ENCODE measurements at regions not wholly inside any gene's neighbourhood (a gene's known extent, or its start where the extent isn't known, plus 50 kb on each side); places are given as distances from the start of the nearest gene placed in this dataset.

GRCh38 chr11:21761000-21761399, 431.9 kb upstream of the ANO5 start (continued):
- no peak for TF ChIP-seq ZNF77 (CRISPR knock-in tag; IDR thresholded peaks at IDR 0.05)
- TF ChIP-seq TCFL5 (CRISPR knock-in tag; conservative IDR thresholded peaks at IDR 0.05), result no peak

- FAIRE-seq (no peak), ATAC-seq (no peak), DNase-seq (ENCODE audit: extremely low read depth in 1 of 4, low spot score in 3 of 4) (no peak)
- POLR2A ChIA-PET, result no interaction called here
- no peak overlapping the region for H3K9ac ChIP-seq (ENCODE audit: insufficient read depth in 1 of 2, low read depth in 2 of 2, low read length in 2 of 2)
- WGBS (ENCODE audit: insufficient coverage, low coverage, missing lambda C conversion rate), result 0% methylated on average over 3 of the region's 3 CpGs
- no peaks in the 10 kb centered on the region for H3K9me1 ChIP-seq (ENCODE audit: control insufficient read depth, insufficient read depth, low read length)
- no peaks in the 10 kb centered on the region for H3K79me2 ChIP-seq (ENCODE audit: control insufficient read depth, insufficient read depth, low read length)
- CTCF ChIA-PET (ENCODE audit: low intra/inter-chr PET ratio), result no interaction called here
- BruUV-seq (replicated peaks), result no TSS peak
- H3K36me3 ChIP-seq (ENCODE audit: control insufficient read depth, insufficient read depth, low read length), result no peaks in the 10 kb centered on the region
- H3K4me1 ChIP-seq (replicated peaks in 1 of 2; ENCODE audit: control insufficient read depth in 2 of 2, insufficient read depth in 2 of 2, low read length in 2 of 2), result no peaks in the 10 kb centered on the region
- TF ChIP-seq KDM4B (IDR thresholded peaks at IDR 0.05; ENCODE audit: borderline replicate concordance in 2 of 2, low read depth in 1 of 2) (no peak), ERF (CRISPR knock-in tag; IDR thresholded peaks at IDR 0.05) (no peak), MEIS2 (IDR thresholded peaks at IDR 0.05; ENCODE audit: partially characterized antibody) (no peak), KLF13 (tag; IDR thresholded peaks at IDR 0.05; ENCODE audit: borderline replicate concordance, low read depth) (no peak), BCL6 (CRISPR knock-in tag; IDR thresholded peaks at IDR 0.05) (no peak), ZNF143 (CRISPR knock-in tag; IDR thresholded peaks at IDR 0.05) (no peak), ZNF23 (CRISPR knock-in tag; IDR thresholded peaks at IDR 0.05) (no peak), SAP30 (IDR thresholded peaks at IDR 0.05; ENCODE audit: borderline replicate concordance, insufficient read depth, low read depth, low read length, poor library complexity, severe bottlenecking) (no peak), PML (IDR thresholded peaks at IDR 0.05; ENCODE audit: low read length) (no peak), SAFB (IDR thresholded peaks at IDR 0.05; ENCODE audit: borderline replicate concordance, low read depth, low read length) (no peak), ZNF165 (CRISPR knock-in tag; IDR thresholded peaks at IDR 0.05; ENCODE audit: borderline replicate concordance) (no peak), EHMT2 (IDR thresholded peaks at IDR 0.05) (no peak)
- TF ChIP-seq, protein P1, sequence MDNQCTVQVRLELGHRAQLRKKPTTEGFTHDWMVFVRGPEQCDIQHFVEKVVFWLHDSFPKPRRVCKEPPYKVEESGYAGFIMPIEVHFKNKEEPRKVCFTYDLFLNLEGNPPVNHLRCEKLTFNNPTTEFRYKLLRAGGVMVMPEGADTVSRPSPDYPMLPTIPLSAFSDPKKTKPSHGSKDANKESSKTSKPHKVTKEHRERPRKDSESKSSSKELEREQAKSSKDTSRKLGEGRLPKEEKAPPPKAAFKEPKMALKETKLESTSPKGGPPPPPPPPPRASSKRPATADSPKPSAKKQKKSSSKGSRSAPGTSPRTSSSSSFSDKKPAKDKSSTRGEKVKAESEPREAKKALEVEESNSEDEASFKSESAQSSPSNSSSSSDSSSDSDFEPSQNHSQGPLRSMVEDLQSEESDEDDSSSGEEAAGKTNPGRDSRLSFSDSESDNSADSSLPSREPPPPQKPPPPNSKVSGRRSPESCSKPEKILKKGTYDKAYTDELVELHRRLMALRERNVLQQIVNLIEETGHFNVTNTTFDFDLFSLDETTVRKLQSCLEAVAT (IDR thresholded peaks at IDR 0.05), result no peak
- no peak overlapping the region for H3K4me2 ChIP-seq (ENCODE audit: insufficient read depth, low read length)
- no peak overlapping the region for H2AFZ ChIP-seq (ENCODE audit: low read depth, low read length)
- no peaks in the 10 kb centered on the region for H3K27me3 ChIP-seq (ENCODE audit: control insufficient read depth in 2 of 2, insufficient read depth in 2 of 2, low read length in 2 of 2)
- intact Hi-C loops (cut with micrococcal nuclease), result no loop called here
- no peak overlapping the region for H3K4me3 ChIP-seq
- in situ Hi-C loops (cut with MboI), result no loop called here
- H3K9me3 ChIP-seq (replicated peaks; ENCODE audit: control insufficient read depth, insufficient read depth, low read depth, low read length), result no peaks in the 10 kb centered on the region; the same call in 1 of the 2 replicates
- no peak overlapping the region for H3K27ac ChIP-seq (ENCODE audit: extremely low read depth, low read depth, low read length)
- no peaks in the 10 kb centered on the region for H4K20me1 ChIP-seq (replicated peaks; ENCODE audit: control insufficient read depth, insufficient read depth, low read length)
These were observed 424.5 kb upstream of the ANO5 start for GRCh38 chr11:21768388-21768787.
